ENCODE measurements at regions not wholly inside any gene's neighbourhood (a gene's known extent, or its start where the extent isn't known, plus 50 kb on each side); places are given as distances from the start of the nearest gene placed in this dataset.
A peak's percentile ranks its signal among the peaks of the same experiment; 100 is the strongest.

GRCh38 chr5:8824371-8824770 is 721.5 kb downstream of the SEMA5A start:
- Histone ChIP-seq H3K9me3 (ENCODE audit: low read depth) (no peaks in the 10 kb centered on the region), H4K20me1 (ENCODE audit: low read depth) (no peaks in the 10 kb centered on the region), H2AFZ (replicated peaks) (no peak overlapping the region), H3K79me2 (ENCODE audit: low read depth) (no peaks in the 10 kb centered on the region), H3K27me3 (no peaks in the 10 kb centered on the region), H3K36me3 (no peaks in the 10 kb centered on the region), H3F3A (ENCODE audit: low read depth) (no peaks in the 10 kb centered on the region), H3K27ac (no peak overlapping the region), H3K4me1 (peaks cover 22% of the 10 kb centered on the region), H3K4me2 (no peak overlapping the region), H3K9ac (no peak overlapping the region), H3K4me3 (no peak overlapping the region)
- H3K27ac Mint-ChIP-seq: no peak overlapping the region
- H3K4me1 Mint-ChIP-seq: peaks cover 42% of the 10 kb centered on the region
- peaks cover 8% of the 10 kb centered on the region for H3K9me3 Mint-ChIP-seq
- no peak for DNase-seq (ENCODE audit: low spot score)
- H3K4me3 Mint-ChIP-seq: no peak overlapping the region
- peaks cover 2% of the 10 kb centered on the region for H3K27me3 Mint-ChIP-seq (ENCODE audit: insufficient read depth, low read depth)
- no peaks in the 10 kb centered on the region for H3K36me3 Mint-ChIP-seq
- TF ChIP-seq EZH2 (IDR thresholded peaks at IDR 0.05): no peak
- TF ChIP-seq, protein P1, sequence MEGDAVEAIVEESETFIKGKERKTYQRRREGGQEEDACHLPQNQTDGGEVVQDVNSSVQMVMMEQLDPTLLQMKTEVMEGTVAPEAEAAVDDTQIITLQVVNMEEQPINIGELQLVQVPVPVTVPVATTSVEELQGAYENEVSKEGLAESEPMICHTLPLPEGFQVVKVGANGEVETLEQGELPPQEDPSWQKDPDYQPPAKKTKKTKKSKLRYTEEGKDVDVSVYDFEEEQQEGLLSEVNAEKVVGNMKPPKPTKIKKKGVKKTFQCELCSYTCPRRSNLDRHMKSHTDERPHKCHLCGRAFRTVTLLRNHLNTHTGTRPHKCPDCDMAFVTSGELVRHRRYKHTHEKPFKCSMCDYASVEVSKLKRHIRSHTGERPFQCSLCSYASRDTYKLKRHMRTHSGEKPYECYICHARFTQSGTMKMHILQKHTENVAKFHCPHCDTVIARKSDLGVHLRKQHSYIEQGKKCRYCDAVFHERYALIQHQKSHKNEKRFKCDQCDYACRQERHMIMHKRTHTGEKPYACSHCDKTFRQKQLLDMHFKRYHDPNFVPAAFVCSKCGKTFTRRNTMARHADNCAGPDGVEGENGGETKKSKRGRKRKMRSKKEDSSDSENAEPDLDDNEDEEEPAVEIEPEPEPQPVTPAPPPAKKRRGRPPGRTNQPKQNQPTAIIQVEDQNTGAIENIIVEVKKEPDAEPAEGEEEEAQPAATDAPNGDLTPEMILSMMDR (IDR thresholded peaks at IDR 0.05): no peak
- no peak for TF ChIP-seq EZH2phosphoT487 (IDR thresholded peaks at IDR 0.05)

GRCh38 chr5:8825139-8825757 is 720.6 kb downstream of the SEMA5A start:
- H3K4me1 Mint-ChIP-seq: peaks cover 47% of the 10 kb centered on the region
- peaks cover 22% of the 10 kb centered on the region for H3K4me1 ChIP-seq
- no peak overlapping the region for H2AFZ ChIP-seq (replicated peaks)
- H3K27me3 Mint-ChIP-seq (ENCODE audit: insufficient read depth, low read depth): peaks cover 2% of the 10 kb centered on the region
- H3K79me2 ChIP-seq (ENCODE audit: low read depth): no peaks in the 10 kb centered on the region
- no peak overlapping the region for H3K4me3 ChIP-seq
- no peak overlapping the region for H3K27ac ChIP-seq
- H4K20me1 ChIP-seq (ENCODE audit: low read depth): no peaks in the 10 kb centered on the region
- no peak for DNase-seq (ENCODE audit: low spot score)
- H3K36me3 Mint-ChIP-seq: no peaks in the 10 kb centered on the region
- no peak overlapping the region for H3K4me3 Mint-ChIP-seq
- no peak overlapping the region for H3K4me2 ChIP-seq
- no peaks in the 10 kb centered on the region for H3K9me3 ChIP-seq (ENCODE audit: low read depth)
- no peaks in the 10 kb centered on the region for H3F3A ChIP-seq (ENCODE audit: low read depth)
- TF ChIP-seq EZH2 (IDR thresholded peaks at IDR 0.05): no peak
- no peak overlapping the region for H3K27ac Mint-ChIP-seq
- no peaks in the 10 kb centered on the region for H3K36me3 ChIP-seq
- no peaks in the 10 kb centered on the region for H3K27me3 ChIP-seq
- no peak overlapping the region for H3K9ac ChIP-seq
- H3K9me3 Mint-ChIP-seq: peaks cover 8% of the 10 kb centered on the region

DNA sequence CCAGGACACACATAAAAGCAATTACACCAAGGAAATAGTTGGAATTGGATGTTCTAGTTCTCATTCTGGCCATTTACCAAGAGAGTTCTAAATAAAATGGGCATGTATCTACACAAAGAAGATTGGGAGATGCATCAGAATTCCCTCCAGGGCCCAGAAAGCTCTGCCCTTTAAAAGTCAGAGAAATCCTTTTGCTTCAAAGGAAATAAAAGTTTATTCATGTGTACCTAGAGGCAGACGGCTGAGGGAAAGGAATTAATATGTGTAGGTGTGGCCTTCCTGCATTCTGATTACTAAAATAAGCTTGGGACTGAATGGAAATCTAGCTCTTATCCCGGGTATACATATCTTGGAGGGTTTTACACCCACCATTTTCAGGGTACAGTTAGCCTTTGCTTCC is 719.4 kb downstream of the SEMA5A start:
- Histone ChIP-seq H3K79me2 (ENCODE audit: low read depth) (no peaks in the 10 kb centered on the region), H3K27me3 (no peaks in the 10 kb centered on the region), H3K36me3 (no peaks in the 10 kb centered on the region), H3F3A (ENCODE audit: low read depth) (no peaks in the 10 kb centered on the region), H3K9ac (no peak overlapping the region), H3K4me3 (no peak overlapping the region), H3K4me2 (peak overlapping the region; percentile 17), H3K9me3 (ENCODE audit: low read depth) (no peaks in the 10 kb centered on the region), H3K27ac (no peak overlapping the region), H3K4me1 (peaks cover 22% of the 10 kb centered on the region), H4K20me1 (ENCODE audit: low read depth) (no peaks in the 10 kb centered on the region), H2AFZ (replicated peaks) (no peak overlapping the region)
- H3K4me1 Mint-ChIP-seq: peaks cover 47% of the 10 kb centered on the region
- peaks cover 2% of the 10 kb centered on the region for H3K27me3 Mint-ChIP-seq (ENCODE audit: insufficient read depth, low read depth)
- no peak for TF ChIP-seq EZH2phosphoT487 (IDR thresholded peaks at IDR 0.05)
- TF ChIP-seq, protein P1 (IDR thresholded peaks at IDR 0.05): no peak
- no peak for TF ChIP-seq EZH2 (IDR thresholded peaks at IDR 0.05)
- H3K27ac Mint-ChIP-seq: peak overlapping the region; percentile 35
- H3K9me3 Mint-ChIP-seq: peaks cover 11% of the 10 kb centered on the region
- no peaks in the 10 kb centered on the region for H3K36me3 Mint-ChIP-seq
- no peak for DNase-seq (ENCODE audit: low spot score)
- no peak overlapping the region for H3K4me3 Mint-ChIP-seq

GRCh38 chr5:8827696-8828095 is 718.2 kb downstream of the SEMA5A start:
- Mint-ChIP-seq H3K27ac (peak overlapping the region; percentile 42), H3K36me3 (no peaks in the 10 kb centered on the region), H3K27me3 (ENCODE audit: insufficient read depth, low read depth) (peaks cover 2% of the 10 kb centered on the region), H3K4me3 (no peak overlapping the region), H3K4me1 (peaks cover 47% of the 10 kb centered on the region), H3K9me3 (peaks cover 10% of the 10 kb centered on the region)
- no peak overlapping the region for H3K9ac ChIP-seq
- no peak overlapping the region for H3K4me2 ChIP-seq
- H3K9me3 ChIP-seq (ENCODE audit: low read depth): no peaks in the 10 kb centered on the region
- TF ChIP-seq EZH2phosphoT487 (IDR thresholded peaks at IDR 0.05): no peak
- no peak for TF ChIP-seq EZH2 (IDR thresholded peaks at IDR 0.05)
- TF ChIP-seq, protein P1 (IDR thresholded peaks at IDR 0.05): no peak
- H3K27me3 ChIP-seq: no peaks in the 10 kb centered on the region
- H4K20me1 ChIP-seq (ENCODE audit: low read depth): no peaks in the 10 kb centered on the region
- H3F3A ChIP-seq (ENCODE audit: low read depth): no peaks in the 10 kb centered on the region
- peaks cover 22% of the 10 kb centered on the region for H3K4me1 ChIP-seq
- H2AFZ ChIP-seq (replicated peaks): peak overlapping the region; percentile 53
- DNase-seq (ENCODE audit: low spot score): no peak
- H3K79me2 ChIP-seq (ENCODE audit: low read depth): no peaks in the 10 kb centered on the region
- no peaks in the 10 kb centered on the region for H3K36me3 ChIP-seq
- H3K27ac ChIP-seq: no peak overlapping the region
- H3K4me3 ChIP-seq: no peak overlapping the region
